H1 (cell line): ENCODE measurements at regions not wholly inside any gene's neighbourhood (a gene's known extent, or its start where the extent isn't known, plus 50 kb on each side); places are given as distances from the start of the nearest gene placed in this dataset.

Experiments used
- CTCF ChIA-PET: fragments of 300-600 bp; sonication (Branson Sonifier 250); formaldehyde crosslinking; loops from one replicate; lab custom pipeline; 2021; ENCODE audit not compliant: partially characterized antibody; lab: Charles Lee
- POLR2A ChIA-PET: fragments of 300-600 bp; sonication (Branson Sonifier 250); formaldehyde crosslinking; loops from one replicate; lab custom pipeline; 2021; ENCODE audit warnings: inconsistent platforms; ENCODE audit not compliant: partially characterized antibody; lab: Charles Lee
- DNase-seq, 2 experiments: peaks; one replicate each; pipeline versions ENCODE4 v3.0.0 to v3.0.0-alpha.2; 2010 to 2022; ENCODE audit warnings: low spot score in 2 of 2, low read depth in 1 of 2, mixed read lengths in 1 of 2
- FAIRE-seq: peaks from 2 replicates; lab custom pipeline; 2011; peaks lifted over from hg19 to GRCh38; lab: Jason Lieb, UNC
- H2AFZ ChIP-seq: 2 replicates; pipeline ENCODE4 v1.8.1; 2012; ENCODE audit warnings: low read length, inconsistent platforms
- H2AK5ac ChIP-seq: 2 replicates; pipeline ENCODE4 v1.6.1; 2013; ENCODE audit warnings: low read depth, low read length
- H2BK120ac ChIP-seq: replicated peaks from 2 replicates; pipeline ENCODE3; 2013; ENCODE audit warnings: low read depth, low read length, inconsistent platforms
- H2BK12ac ChIP-seq: 2 replicates; pipeline ENCODE4 v1.6.1; 2013; ENCODE audit warnings: low read depth, low read length
- H2BK15ac ChIP-seq: 2 replicates; pipeline ENCODE4 v1.6.1; 2013; ENCODE audit warnings: low read length
- H2BK20ac ChIP-seq: 2 replicates; pipeline ENCODE4 v1.6.1; 2013; ENCODE audit warnings: low read length
- H2BK5ac ChIP-seq: 2 replicates; pipeline ENCODE4 v1.6.1; 2013; ENCODE audit warnings: low read depth, low read length
- H3K14ac ChIP-seq: 2 replicates; pipeline ENCODE4 v1.6.1; 2013; ENCODE audit warnings: inconsistent platforms; ENCODE audit not compliant: insufficient read length
- H3K18ac ChIP-seq: 2 replicates; pipeline ENCODE4 v1.6.1; 2013; ENCODE audit warnings: low read length; ENCODE audit errors: extremely low read depth
- H3K23ac ChIP-seq: 2 replicates; pipeline ENCODE4 v1.6.1; 2013; ENCODE audit warnings: inconsistent platforms; ENCODE audit not compliant: insufficient read length
- H3K23me2 ChIP-seq: 2 replicates; pipeline ENCODE4 v1.6.1; 2013; ENCODE audit warnings: low read depth, low read length
- H3K27ac ChIP-seq: 2 replicates; pipeline ENCODE4 v1.6.1; 2011; ENCODE audit warnings: low read depth, low read length, inconsistent platforms
- H3K27me3 ChIP-seq, 4 experiments: replicated peaks in 1 of 4; 1 replicate in 1 of 4; 2 replicates in 3 of 4; pipeline versions ENCODE4 v1.6.1 to v1.8.1; 2011 to 2013; ENCODE audit warnings: low read length in 3 of 4, mild to moderate bottlenecking in 3 of 4, inconsistent platforms in 2 of 4, mixed read lengths in 2 of 4, moderate library complexity in 1 of 4; ENCODE audit not compliant: control insufficient read depth in 3 of 4, insufficient read depth in 3 of 4; ENCODE audit errors: extremely low read depth in 1 of 4
- H3K36me3 ChIP-seq, 4 experiments: 2 replicates each; pipeline versions ENCODE4 v1.6.1 to v1.8.1; 2011 to 2013; ENCODE audit warnings: mild to moderate bottlenecking in 4 of 4, low read length in 3 of 4, moderate library complexity in 2 of 4, control low read depth in 1 of 4, inconsistent platforms in 1 of 4; ENCODE audit not compliant: insufficient read depth in 4 of 4, control insufficient read depth in 2 of 4
- H3K4ac ChIP-seq: replicated peaks from 2 replicates; pipeline ENCODE3; 2013; ENCODE audit warnings: low read length, low read depth, mixed read lengths, inconsistent platforms; ENCODE audit not compliant: insufficient read length
- H3K4me1 ChIP-seq, 4 experiments: replicated peaks in 1 of 4; 1 replicate in 1 of 4; 2 replicates in 3 of 4; pipeline versions ENCODE4 v1.6.1 to v1.8.1; 2011 to 2013; ENCODE audit warnings: low read length in 3 of 4, inconsistent platforms in 2 of 4, mixed read lengths in 1 of 4; ENCODE audit not compliant: insufficient read depth in 4 of 4, control insufficient read depth in 3 of 4
- H3K4me2 ChIP-seq, 2 experiments: 2 replicates each; pipeline versions ENCODE4 v1.6.1 to v1.8.1; 2011 to 2013; ENCODE audit warnings: low read depth in 2 of 2, low read length in 2 of 2, control low read depth in 1 of 2, inconsistent platforms in 1 of 2, mild to moderate bottlenecking in 1 of 2; ENCODE audit not compliant: insufficient read depth in 1 of 2
- H3K4me3 ChIP-seq, 4 experiments: fragments of 200-600, 300-600 bp in 1 of 4; sonication (generic), shearing (Covaris generic), sonication (Bioruptor Twin) in 1 of 4; 2 replicates each; pipeline versions ENCODE4 v1.5.1 to v1.8.1; 2011 to 2016; ENCODE audit warnings: low read length in 4 of 4, low read depth in 3 of 4, control low read depth in 2 of 4, inconsistent platforms in 2 of 4, mild to moderate bottlenecking in 2 of 4, mixed read lengths in 1 of 4, moderate library complexity in 1 of 4; ENCODE audit not compliant: insufficient read depth in 2 of 4; ENCODE audit errors: extremely low read depth in 1 of 4
- H3K56ac ChIP-seq: replicated peaks from 2 replicates; pipeline ENCODE3; 2013; ENCODE audit warnings: low read depth, mild to moderate bottlenecking, mixed read lengths, low read length, inconsistent platforms; ENCODE audit not compliant: insufficient read length
- H3K79me1 ChIP-seq: 2 replicates; pipeline ENCODE4 v1.6.1; 2013; ENCODE audit warnings: low read depth, low read length, control low read depth
- H3K79me2 ChIP-seq, 2 experiments: 2 replicates each; pipeline versions ENCODE4 v1.6.1 to v1.8.1; 2012 to 2013; ENCODE audit warnings: low read length in 2 of 2, mild to moderate bottlenecking in 2 of 2, inconsistent platforms in 1 of 2; ENCODE audit not compliant: insufficient read depth in 2 of 2, control insufficient read depth in 1 of 2
- H3K9ac ChIP-seq, 4 experiments: replicated peaks in 1 of 4; 1 replicate in 1 of 4; 2 replicates in 3 of 4; pipeline versions ENCODE4 v1.6.1 to v1.8.1; 2011 to 2013; ENCODE audit warnings: low read depth in 3 of 4, low read length in 3 of 4, control low read depth in 2 of 4, mild to moderate bottlenecking in 2 of 4, moderate library complexity in 2 of 4, inconsistent platforms in 1 of 4; ENCODE audit errors: extremely low read depth in 1 of 4
- H3K9me3 ChIP-seq, 2 experiments: 2 replicates each; pipeline versions ENCODE4 v1.6.1 to v1.8.1; 2012 to 2013; ENCODE audit warnings: mild to moderate bottlenecking in 2 of 2, moderate library complexity in 2 of 2, control low read depth in 1 of 2, inconsistent platforms in 1 of 2, low read depth in 1 of 2, low read length in 1 of 2, mixed read lengths in 1 of 2; ENCODE audit not compliant: insufficient read depth in 2 of 2
- H4K20me1 ChIP-seq, 2 experiments: replicated peaks in 1 of 2; 2 replicates each; pipeline versions ENCODE3 to v1.8.1; 2011 to 2013; ENCODE audit warnings: inconsistent platforms in 2 of 2, low read length in 2 of 2, mild to moderate bottlenecking in 1 of 2; ENCODE audit not compliant: insufficient read depth in 2 of 2, control insufficient read depth in 1 of 2
- H4K5ac ChIP-seq: 2 replicates; pipeline ENCODE4 v1.6.1; 2013; ENCODE audit warnings: low read length, low read depth, mixed read lengths, inconsistent platforms; ENCODE audit not compliant: insufficient read length
- H4K8ac ChIP-seq: 2 replicates; pipeline ENCODE4 v1.8.0; 2013; ENCODE audit warnings: mild to moderate bottlenecking, moderate library complexity, low read length, inconsistent platforms; ENCODE audit not compliant: insufficient read depth; ENCODE audit errors: extremely low read depth
- H4K91ac ChIP-seq: replicated peaks from 2 replicates; pipeline ENCODE3; 2013; ENCODE audit warnings: low read length, mixed read lengths, inconsistent platforms; ENCODE audit not compliant: insufficient read length
- CREB1 ChIP-seq: IDR thresholded peaks from 2 replicates; pipeline ENCODE4 v1.6.1; 2012; ENCODE audit warnings: inconsistent platforms
- EP300 ChIP-seq, 2 experiments: IDR thresholded peaks; 1 replicate in 1 of 2; 2 replicates in 1 of 2; pipeline ENCODE4 v1.6.1; 2011 to 2012; ENCODE audit warnings: low read depth in 2 of 2, low read length in 2 of 2, mild to moderate bottlenecking in 2 of 2, borderline replicate concordance in 1 of 2, inconsistent platforms in 1 of 2, moderate library complexity in 1 of 2
- EZH2 ChIP-seq: fragments of 200-600 bp; sonication (generic); IDR thresholded peaks from 2 replicates; pipeline ENCODE4 v1.7.1; 2012; ENCODE audit warnings: low read depth, mild to moderate bottlenecking, moderate library complexity, low read length, inconsistent platforms; ENCODE audit not compliant: severe bottlenecking
- HDAC2 ChIP-seq, 2 experiments: fragments of 300-600 bp in 1 of 2; sonication (generic) in 1 of 2; IDR thresholded peaks; 2 replicates each; pipeline ENCODE4 v1.6.1; 2011 to 2012; ENCODE audit warnings: low read depth in 2 of 2, low read length in 2 of 2, mild to moderate bottlenecking in 2 of 2, moderate library complexity in 2 of 2, borderline replicate concordance in 1 of 2, inconsistent platforms in 1 of 2
- POLR2A ChIP-seq, 2 experiments: IDR thresholded peaks; 1 replicate in 1 of 2; 2 replicates in 1 of 2; pipeline ENCODE4 v1.6.1; 2011; ENCODE audit warnings: low read depth in 2 of 2, low read length in 2 of 2, mild to moderate bottlenecking in 2 of 2; ENCODE audit errors: control extremely low read depth in 1 of 2
- POLR2AphosphoS5 ChIP-seq: IDR thresholded peaks from 2 replicates; pipeline ENCODE4 v1.6.1; 2011; ENCODE audit warnings: low read depth, low read length
- RFX5 ChIP-seq: IDR thresholded peaks from 2 replicates; pipeline ENCODE4 v1.6.1; 2011; ENCODE audit warnings: low read depth, low read length, improper control_type of control experiment, borderline replicate concordance
- TAF1 ChIP-seq: IDR thresholded peaks from 2 replicates; pipeline ENCODE4 v1.6.1; 2011; ENCODE audit warnings: mild to moderate bottlenecking, low read depth, low read length
- TAF7 ChIP-seq: optimal IDR thresholded peaks from 2 replicates; pipeline ENCODE3; 2011; ENCODE audit warnings: low read depth, mild to moderate bottlenecking, inconsistent platforms, low read length, moderate library complexity, borderline replicate concordance
- WGBS, 2 experiments: shearing (Covaris generic) in 1 of 2; methylation state at CpG; one replicate each; pipeline versions ENCODE4 v1.1.6 to v1.1.7; 2013 to 2015; ENCODE audit warnings: low lambda C conversion rate in 2 of 2, mixed read lengths in 2 of 2, inconsistent platforms in 1 of 2, low coverage in 1 of 2, missing lambda C conversion rate in 1 of 2; ENCODE audit not compliant: insufficient replicate concordance in 2 of 2, insufficient coverage in 1 of 2, insufficient read length in 1 of 2; ENCODE audit errors: extremely low coverage in 1 of 2, missing lambda C conversion rate in 1 of 2; 5-methylcytosine and 5-hydroxymethylcytosine counted together

- no peak overlapping the region for H3K4ac ChIP-seq
- no peak overlapping the region for H3K14ac ChIP-seq
- H2BK15ac ChIP-seq = no peak overlapping the region
- no peak overlapping the region for H2AK5ac ChIP-seq
- no peak overlapping the region for H3K56ac ChIP-seq
- H2BK5ac ChIP-seq = no peak overlapping the region
- DNase-seq (no peak), FAIRE-seq (no peak)
- TF ChIP-seq HDAC2 (IDR thresholded peaks at IDR 0.05; ENCODE audit: borderline replicate concordance in 1 of 2, low read depth in 2 of 2, low read length in 2 of 2) (no peak), TAF7 (no peak), RFX5 (no peak), EZH2 (no peak), POLR2A (IDR thresholded peaks at IDR 0.05; ENCODE audit: control extremely low read depth in 1 of 2, low read depth in 2 of 2, low read length in 2 of 2) (no peak), POLR2AphosphoS5 (no peak), EP300 (IDR thresholded peaks at IDR 0.05; ENCODE audit: borderline replicate concordance in 1 of 2, low read depth in 2 of 2, low read length in 2 of 2) (no peak), CREB1 (no peak), TAF1 (no peak)
- no peaks in the 10 kb centered on the region for H3K4me1 ChIP-seq
- no peak overlapping the region for H3K23ac ChIP-seq
- H2AFZ ChIP-seq = peak overlapping the region; percentile 48; the same call in 1 of the 2 replicates
- no peak overlapping the region for H3K4me3 ChIP-seq
- no peaks in the 10 kb centered on the region for H3K27me3 ChIP-seq
- H3K79me2 ChIP-seq = no peaks in the 10 kb centered on the region
- H3K18ac ChIP-seq = no peak overlapping the region
- H4K20me1 ChIP-seq = no peaks in the 10 kb centered on the region
- H4K91ac ChIP-seq = no peak overlapping the region
- no peak overlapping the region for H2BK120ac ChIP-seq
- no peak overlapping the region for H2BK20ac ChIP-seq
- peaks cover 0 to 4% of the 10 kb centered on the region in 2 experiments; a peak in 1 of 4 replicates for H3K9me3 ChIP-seq
- H3K79me1 ChIP-seq = no peaks in the 10 kb centered on the region
- no peak overlapping the region for H3K9ac ChIP-seq
- ChIA-PET POLR2A (no interaction called here), CTCF (no interaction called here)
- H4K5ac ChIP-seq = no peak overlapping the region
- H3K27ac ChIP-seq = no peak overlapping the region
- H3K23me2 ChIP-seq = no peaks in the 10 kb centered on the region
- H4K8ac ChIP-seq = no peak overlapping the region
- H3K36me3 ChIP-seq = no peaks in the 10 kb centered on the region
- H3K4me2 ChIP-seq = no peak overlapping the region
- no peak overlapping the region for H2BK12ac ChIP-seq
- 85% methylated on average over 6 of the region's 6 CpGs; no CpG with 5 or more reads in 1 of the 2 experiments for WGBS, 2 experiments
Observed at GRCh38 chr6:62357835-62358234, 71.8 kb upstream of the KHDRBS2 start.
